Putamen (tissue), 1 donor: ENCODE measurements at regions not wholly inside any gene's neighbourhood (a gene's known extent, or its start where the extent isn't known, plus 50 kb on each side); places are given as distances from the start of the nearest gene placed in this dataset.
"Not testable (repeated sequence)": the region's sequence is repeated elsewhere in the genome, so short reads cannot be mapped to it uniquely, and the experiment has no call there.

Experiments
- DNase-seq: peaks from one replicate; pipeline ENCODE4 v3.0.0-alpha.2; 2016; ENCODE audit warnings: low spot score

- DNase-seq, result no peak
Measured at GRCh38 chr9:82790875-82791274, 272.1 kb downstream of the RASEF start.

GRCh38 chr9:82791692-82792091, 271.2 kb downstream of the RASEF start:
- no peak for DNase-seq

GRCh38 chr9:82797534-82797933, 265.4 kb downstream of the RASEF start:
- DNase-seq, result peak; percentile 2

- DNase-seq, result no peak
Measured at GRCh38 chr9:82799286-82799685, 263.7 kb downstream of the RASEF start.

- DNase-seq, result no peak
Measured at GRCh38 chr9:82805027-82805426, 257.9 kb downstream of the RASEF start.

- DNase-seq, result no peak
Measured at GRCh38 chr9:82808478-82808877, 254.5 kb downstream of the RASEF start.

- DNase-seq, result no peak
Measured at GRCh38 chr9:82810915-82811314, 252.0 kb downstream of the RASEF start.

- no peak for DNase-seq
Measured at GRCh38 chr9:82819260-82819659, 243.7 kb downstream of the RASEF start.

- DNase-seq, result no peak
Measured at GRCh38 chr9:82820186-82820585, 242.8 kb downstream of the RASEF start.

GRCh38 chr9:82829818-82830217, 233.1 kb downstream of the RASEF start:
- no peak for DNase-seq

GRCh38 chr9:82865524-82865923, 197.4 kb downstream of the RASEF start:
- DNase-seq, result no peak

GRCh38 chr9:82880336-82881050, 182.4 kb downstream of the RASEF start:
- DNase-seq, result no peak

GRCh38 chr9:82882138-82882537, 180.8 kb downstream of the RASEF start:
- DNase-seq, result no peak

GRCh38 chr9:82882748-82883147, 180.2 kb downstream of the RASEF start:
- no peak for DNase-seq

- DNase-seq, result no peak
Measured at GRCh38 chr9:82883436-82883835, 179.5 kb downstream of the RASEF start.

GRCh38 chr9:82883974-82884373, 179.0 kb downstream of the RASEF start:
- DNase-seq, result not testable (repeated sequence)

GRCh38 chr9:82890401-82890800, 172.5 kb downstream of the RASEF start:
- no peak for DNase-seq

GRCh38 chr9:82890865-82891264, 172.1 kb downstream of the RASEF start:
- no peak for DNase-seq

GRCh38 chr9:82891321-82891720, 171.6 kb downstream of the RASEF start:
- no peak for DNase-seq

- no peak for DNase-seq
Measured at GRCh38 chr9:82893549-82893948, 169.4 kb downstream of the RASEF start.

GRCh38 chr9:82894548-82894947, 168.4 kb downstream of the RASEF start:
- DNase-seq, result no peak

- DNase-seq, result no peak
Measured at GRCh38 chr9:82894961-82895821, 167.8 kb downstream of the RASEF start.

- no peak for DNase-seq
Measured at GRCh38 chr9:82895822-82896110, 167.2 kb downstream of the RASEF start.

GRCh38 chr9:82903503-82903902, 159.4 kb downstream of the RASEF start:
- no peak for DNase-seq
